Psoas muscle (tissue), 7 donors: ENCODE measurements at regions not wholly inside any gene's neighbourhood (a gene's known extent, or its start where the extent isn't known, plus 50 kb on each side); places are given as distances from the start of the nearest gene placed in this dataset.

Experiments used
- ATAC-seq, 4 donors: fragments of 200-7000 bp; cut with Tn5 transposase; one replicate each; pipeline ENCODE4 v1.9.1; 2020; ENCODE audit warnings: moderate library complexity in 3 of 4, mild to moderate bottlenecking in 2 of 4
- DNase-seq, 2 donors: peaks; one replicate each; pipeline ENCODE4 v3.0.0-alpha.2; 2020
- H3K27ac ChIP-seq: fragments of 200-600 bp; one replicate; pipeline ENCODE4 v1.8.0; 2022
- H3K27me3 ChIP-seq, 3 donors: fragments of 200-600 bp in 1 of 3; one replicate each; pipeline versions ENCODE4 v1.6.1 to v1.8.0; 2013 to 2022; ENCODE audit warnings: low read length in 2 of 3, mild to moderate bottlenecking in 2 of 3, moderate library complexity in 1 of 3; ENCODE audit not compliant: insufficient read depth in 3 of 3
- H3K36me3 ChIP-seq, 2 donors: fragments of 200-600 bp in 1 of 2; one replicate each; pipeline versions ENCODE4 v1.6.1 to v1.8.0; 2013 to 2022; ENCODE audit warnings: low read depth in 1 of 2, mild to moderate bottlenecking in 1 of 2, moderate library complexity in 1 of 2; ENCODE audit not compliant: insufficient read depth in 1 of 2
- H3K4me1 ChIP-seq: fragments of 200-600 bp; one replicate; pipeline ENCODE4 v1.8.0; 2022
- H3K4me3 ChIP-seq: fragments of 200-600 bp; one replicate; pipeline ENCODE4 v1.8.0; 2022; ENCODE audit warnings: mild to moderate bottlenecking
- H3K9me3 ChIP-seq: fragments of 200-600 bp; one replicate; pipeline ENCODE4 v1.8.0; 2022
- WGBS, 3 donors: extraction: QIAGEN DNeasy Blood & Tissue Kit; methylation state at CpG; one replicate each; pipeline versions ENCODE4 v1.1.6 to v1.1.7; 2013; 5-methylcytosine and 5-hydroxymethylcytosine counted together
- intact Hi-C, 2 donors: fragments of 100-400 bp; cut with DNase I; formaldehyde crosslinking; loops; one replicate each; pipeline versions ENCODE4 v1.11.0 to v1.14.2; 2022
- TF ChIP-seq, protein P1 (sequence below): fragments of 200-600 bp; IDR thresholded peaks from one replicate; pipeline ENCODE4 v1.8.0; 2022; ENCODE audit warnings: antibody characterized with exemption
- donor health status: healthy with polysubstance abuse.
- donor health status: DM: no; HTN: no; CAD: no; lungs with moderate emphysema.
- donor health status: Bipolar disorder and iron deficiency.
- donor health status: healthy.
- donor health status: DM: yes; HTN: yes; CAD: no.
- donor health status: DM: no; HTN: no; CAD: no.
- donor health status: DM: yes; HTN: yes; CAD: no.

DNA sequence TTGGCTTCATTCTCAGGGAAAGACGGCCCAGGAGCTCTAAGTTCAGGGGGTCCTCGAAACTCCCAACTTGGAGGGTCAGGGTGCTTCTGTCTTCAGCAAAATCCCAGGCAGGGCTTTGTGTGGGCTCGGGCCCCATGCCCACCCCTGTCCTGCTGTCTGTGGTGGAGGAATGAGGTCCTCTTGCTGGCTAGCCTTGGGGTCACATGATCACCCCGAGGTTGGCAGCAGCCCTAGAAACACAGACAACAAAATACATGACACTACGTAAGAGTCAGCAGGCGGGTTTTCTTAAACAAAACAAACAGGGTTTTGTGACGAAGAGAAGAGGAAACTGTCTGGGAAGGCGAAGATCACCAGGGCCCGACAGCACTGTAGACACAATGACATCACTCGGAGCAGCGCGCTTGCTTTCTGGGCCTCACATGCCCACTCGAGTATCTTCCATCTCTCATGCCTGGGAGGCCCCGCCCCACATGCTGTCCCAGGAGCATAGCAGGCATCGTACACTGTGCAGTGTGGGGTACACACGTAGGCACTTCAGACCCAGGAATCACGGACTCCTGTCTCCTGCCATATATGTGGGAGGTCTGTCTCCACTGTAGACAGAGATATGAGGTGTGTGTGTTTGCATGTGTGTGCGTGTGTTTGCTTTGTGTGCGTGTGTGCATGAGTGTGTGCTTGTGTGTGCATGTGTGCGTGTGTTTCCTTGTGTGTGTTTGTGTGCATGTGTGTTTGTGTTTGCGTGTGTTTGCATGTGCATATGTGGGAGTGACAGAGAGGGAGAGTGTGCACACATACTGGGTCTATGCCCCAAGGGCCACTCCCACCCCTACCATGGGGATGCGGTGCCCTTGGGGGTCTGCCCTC lies 94.7 kb downstream of the SIK1 start:
- H3K4me1 ChIP-seq, result peaks cover 7% of the 10 kb centered on the region
- no peak overlapping the region for H3K4me3 ChIP-seq
- peaks cover 0 to 25% (median 3%) of the 10 kb centered on the region in 3 donors for H3K27me3 ChIP-seq
- peak in 2 of 4 donors; percentile 21 for ATAC-seq
- H3K27ac ChIP-seq, result no peak overlapping the region
- intact Hi-C loops, result no loop called here
- H3K36me3 ChIP-seq, result no peaks in the 10 kb centered on the region
- 57 to 67% (median 66%) methylated on average over 22 of the region's 22 CpGs for WGBS, 3 donors
- H3K9me3 ChIP-seq, result no peaks in the 10 kb centered on the region
- TF ChIP-seq, protein P1, sequence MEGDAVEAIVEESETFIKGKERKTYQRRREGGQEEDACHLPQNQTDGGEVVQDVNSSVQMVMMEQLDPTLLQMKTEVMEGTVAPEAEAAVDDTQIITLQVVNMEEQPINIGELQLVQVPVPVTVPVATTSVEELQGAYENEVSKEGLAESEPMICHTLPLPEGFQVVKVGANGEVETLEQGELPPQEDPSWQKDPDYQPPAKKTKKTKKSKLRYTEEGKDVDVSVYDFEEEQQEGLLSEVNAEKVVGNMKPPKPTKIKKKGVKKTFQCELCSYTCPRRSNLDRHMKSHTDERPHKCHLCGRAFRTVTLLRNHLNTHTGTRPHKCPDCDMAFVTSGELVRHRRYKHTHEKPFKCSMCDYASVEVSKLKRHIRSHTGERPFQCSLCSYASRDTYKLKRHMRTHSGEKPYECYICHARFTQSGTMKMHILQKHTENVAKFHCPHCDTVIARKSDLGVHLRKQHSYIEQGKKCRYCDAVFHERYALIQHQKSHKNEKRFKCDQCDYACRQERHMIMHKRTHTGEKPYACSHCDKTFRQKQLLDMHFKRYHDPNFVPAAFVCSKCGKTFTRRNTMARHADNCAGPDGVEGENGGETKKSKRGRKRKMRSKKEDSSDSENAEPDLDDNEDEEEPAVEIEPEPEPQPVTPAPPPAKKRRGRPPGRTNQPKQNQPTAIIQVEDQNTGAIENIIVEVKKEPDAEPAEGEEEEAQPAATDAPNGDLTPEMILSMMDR, result no peak
- DNase-seq, result peak; percentile 18 to 43

DNA sequence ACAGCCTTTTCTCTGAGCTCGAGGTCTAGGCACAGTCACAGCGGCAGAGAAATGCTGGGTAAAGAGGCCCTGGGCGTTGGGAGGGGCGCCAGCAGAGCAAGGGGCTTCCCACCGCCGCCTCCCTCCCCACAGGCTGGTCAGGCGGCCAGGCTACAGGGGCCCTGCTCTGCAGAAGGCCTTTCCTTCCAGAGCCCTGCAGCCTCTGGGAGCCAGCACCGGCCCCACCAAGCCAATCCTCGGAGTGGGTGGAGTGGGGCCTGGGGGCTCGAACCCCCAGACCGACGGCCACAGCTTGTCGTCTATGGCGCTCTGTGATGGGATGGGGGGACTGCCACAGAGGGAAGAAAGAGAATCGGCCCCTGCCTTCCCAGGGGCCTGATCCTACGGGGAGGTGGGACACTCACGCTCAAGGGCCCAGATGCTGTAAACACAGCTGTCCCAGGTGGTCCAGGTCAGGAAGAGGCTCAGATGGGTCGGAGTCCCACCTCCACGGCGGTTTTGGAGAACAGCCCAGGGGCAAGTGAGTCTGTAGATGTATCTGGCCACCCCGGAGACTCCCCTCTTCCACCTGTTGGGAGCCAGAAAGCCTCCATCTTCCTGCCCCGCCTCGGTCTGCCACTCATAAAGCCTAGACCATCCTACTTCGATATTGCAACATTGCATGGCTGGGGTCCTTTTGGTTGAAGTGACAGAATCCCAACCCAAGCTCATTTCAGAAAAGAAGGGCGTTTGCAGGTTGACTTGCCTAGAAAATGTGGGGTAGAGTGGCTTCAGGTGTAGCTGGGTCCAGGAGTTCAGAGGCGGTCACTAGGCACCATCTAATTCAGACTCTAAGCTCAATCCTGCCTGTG lies 95.6 kb downstream of the SIK1 start:
- Histone ChIP-seq H3K36me3 (no peaks in the 10 kb centered on the region), H3K27me3 (peaks cover 0 to 25% (median 3%) of the 10 kb centered on the region in 3 donors), H3K4me1 (peaks cover 7% of the 10 kb centered on the region), H3K9me3 (no peaks in the 10 kb centered on the region), H3K4me3 (no peak overlapping the region), H3K27ac (no peak overlapping the region)
- intact Hi-C loops, result no loop called here
- TF ChIP-seq, protein P1, result no peak
- ATAC-seq (no peak), DNase-seq (peak in 1 of 2 donors; percentile 10)
- 83 to 91% (median 86%) methylated on average over 23 to 26 of the region's 26 CpGs for WGBS, 3 donors

DNA sequence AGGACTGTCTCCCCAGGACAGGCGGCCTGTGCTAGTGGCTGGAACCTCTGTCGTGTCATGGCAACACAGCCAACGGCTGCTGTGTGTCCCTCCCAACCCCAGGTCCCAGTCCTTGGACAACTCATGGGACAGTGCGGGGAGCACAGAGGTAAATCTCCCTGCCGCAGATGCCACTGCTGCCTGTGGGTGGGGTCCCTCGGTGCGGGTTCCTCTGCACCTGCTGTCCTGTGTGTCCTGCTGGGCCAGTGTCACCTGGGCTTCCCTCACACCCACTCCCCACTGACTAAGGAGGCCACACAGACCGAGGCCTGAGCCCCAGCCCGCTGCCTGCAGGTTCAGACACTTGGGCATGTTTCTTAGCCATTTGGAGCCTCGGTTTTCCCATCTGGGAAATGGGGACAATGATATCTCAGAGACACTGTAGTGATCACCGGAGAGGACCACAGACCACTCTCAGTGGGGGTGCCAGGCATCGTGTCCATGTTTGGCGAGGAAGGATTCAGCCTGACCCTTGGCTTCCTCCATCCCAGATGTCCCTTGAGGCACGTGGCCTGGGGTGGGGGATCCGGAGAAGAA lies 96.5 kb downstream of the SIK1 start:
- TF ChIP-seq, protein P1, result no peak
- no peaks in the 10 kb centered on the region for H3K9me3 ChIP-seq
- no peak overlapping the region for H3K27ac ChIP-seq
- no peak overlapping the region for H3K4me3 ChIP-seq
- no peak for DNase-seq
- ATAC-seq, result no peak
- peaks cover 0 to 25% (median 3%) of the 10 kb centered on the region in 3 donors for H3K27me3 ChIP-seq
- H3K4me1 ChIP-seq, result peaks cover 7% of the 10 kb centered on the region
- WGBS, 3 donors, result 84 to 87% (median 87%) methylated on average over 15 of the region's 15 CpGs
- H3K36me3 ChIP-seq, result no peaks in the 10 kb centered on the region
- intact Hi-C loops, result no loop called here

DNA sequence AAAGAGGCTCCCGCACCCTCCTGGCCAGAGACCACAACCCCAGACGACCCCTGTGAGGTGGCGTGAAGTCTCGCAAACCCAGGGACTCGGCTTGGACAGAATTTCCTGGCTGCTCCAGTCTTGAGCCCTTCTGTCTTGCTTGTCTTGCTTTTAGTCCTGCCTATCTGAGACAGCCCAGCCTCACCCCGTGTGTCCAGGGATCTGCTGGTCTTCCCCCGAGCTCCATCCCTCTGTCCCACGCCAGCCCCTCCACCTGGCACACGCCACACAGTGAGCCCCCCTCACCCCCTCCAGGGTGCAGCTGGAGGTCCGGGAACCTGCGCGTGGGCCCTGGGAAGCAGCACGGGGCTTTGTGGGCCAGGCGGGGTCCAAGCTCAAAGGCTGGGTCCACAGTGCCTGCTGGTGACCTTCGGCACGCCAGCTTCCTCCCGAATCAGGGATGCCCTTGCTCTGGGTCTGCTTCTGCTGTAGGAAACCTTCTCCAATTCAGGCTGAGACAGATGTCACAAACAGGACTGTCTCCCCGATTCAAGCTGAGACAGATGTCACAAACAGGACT lies 97.1 kb downstream of the SIK1 start:
- Histone ChIP-seq H3K4me3 (no peak overlapping the region), H3K27ac (no peak overlapping the region), H3K4me1 (peaks cover 7% of the 10 kb centered on the region), H3K27me3 (peaks cover 0 to 25% (median 3%) of the 10 kb centered on the region in 3 donors), H3K36me3 (no peaks in the 10 kb centered on the region), H3K9me3 (no peaks in the 10 kb centered on the region)
- 65 to 68% (median 67%) methylated on average over 18 of the region's 18 CpGs for WGBS, 3 donors
- DNase-seq, result peak in 1 of 2 donors; percentile 7
- no peak for ATAC-seq
- intact Hi-C loops, result no loop called here
- TF ChIP-seq, protein P1, result no peak
